ENCODE measurements at regions not wholly inside any gene's neighbourhood (a gene's known extent, or its start where the extent isn't known, plus 50 kb on each side); places are given as distances from the start of the nearest gene placed in this dataset.

GRCh38 chr1:87922885-87923284 lies 594.2 kb downstream of the LMO4 start:
- TF ChIP-seq CTCF (conservative IDR thresholded peaks at IDR 0.05): no peak
- no peak for TF ChIP-seq ZFX (IDR thresholded peaks at IDR 0.05)

Measured in C4-2B (cell line).